ENCODE measurements at regions not wholly inside any gene's neighbourhood (a gene's known extent, or its start where the extent isn't known, plus 50 kb on each side); places are given as distances from the start of the nearest gene placed in this dataset.
A peak's percentile ranks its signal among the peaks of the same experiment; 100 is the strongest.

- no peak for DNase-seq
Observed at GRCh38 chr17:77421630-77421972, 280.8 kb downstream of the SEC14L1 start.

GRCh38 chr17:77422104-77422747 is 281.5 kb downstream of the SEC14L1 start:
- no peak for DNase-seq

DNA sequence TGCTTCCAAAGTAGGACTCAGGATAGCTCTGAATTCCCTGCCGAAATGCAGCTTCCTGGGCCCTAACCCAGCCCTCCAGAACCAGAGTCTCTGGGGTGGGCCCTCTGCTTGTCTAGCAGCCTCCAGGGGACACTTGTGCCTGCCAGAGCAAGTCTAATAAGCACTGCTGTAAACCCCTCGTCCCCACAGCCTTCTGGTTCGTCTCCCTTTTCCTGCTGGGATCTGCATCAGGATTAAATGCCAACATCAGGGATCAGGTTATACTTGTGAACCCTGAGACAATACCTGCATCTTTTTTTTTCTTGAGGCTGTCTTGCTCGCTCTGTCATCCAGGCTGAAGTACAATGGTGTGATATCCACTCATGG is 282.0 kb downstream of the SEC14L1 start:
- no peak for DNase-seq

DNA sequence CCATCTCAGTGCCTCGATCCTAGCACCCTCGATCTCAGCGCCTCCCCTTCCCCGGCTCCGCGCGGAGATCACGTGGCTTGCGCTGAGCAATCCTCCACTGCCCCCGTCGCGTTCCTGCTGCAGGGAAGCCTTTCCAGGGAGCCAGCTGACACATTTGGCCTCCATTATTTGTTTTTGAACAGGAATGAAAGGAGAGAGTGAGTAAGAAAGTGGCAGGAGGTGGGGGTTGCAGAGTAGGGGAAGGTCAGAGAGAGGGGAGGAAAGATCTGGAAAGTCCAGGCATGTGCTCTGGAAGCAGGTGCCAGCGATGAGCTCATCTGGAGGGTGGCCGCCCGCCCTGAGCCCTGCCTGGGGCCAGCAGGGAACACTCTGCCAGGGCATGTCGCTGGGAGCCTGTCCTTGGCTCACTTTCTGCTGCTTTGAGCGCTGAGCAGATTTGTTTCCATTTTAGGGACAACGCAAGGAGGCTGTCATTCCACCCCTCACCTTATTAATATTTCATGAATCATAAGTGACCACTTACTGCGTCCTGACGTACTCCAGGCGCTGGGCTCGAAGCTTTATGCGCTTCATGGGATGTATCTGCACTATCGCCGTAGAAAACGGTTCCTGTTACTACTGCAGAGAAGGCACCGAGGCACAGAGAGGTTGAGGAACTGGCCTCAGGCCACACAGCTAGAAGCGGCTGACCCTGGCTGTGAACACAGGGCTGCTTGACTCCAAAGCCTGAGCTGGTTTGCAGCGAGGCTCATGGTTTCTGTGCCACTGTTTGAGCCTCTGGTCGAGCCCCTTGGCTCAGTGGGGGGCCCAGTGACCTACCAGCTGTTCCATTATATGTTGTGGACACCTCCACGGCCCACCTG is 283.1 kb downstream of the SEC14L1 start:
- peak; percentile 79 for DNase-seq

GRCh38 chr17:77424585-77425344 is 284.0 kb downstream of the SEC14L1 start:
- DNase-seq, result peak; percentile 63

GRCh38 chr17:77425348-77425747 is 284.6 kb downstream of the SEC14L1 start:
- DNase-seq, result no peak

- peak; percentile 87 for DNase-seq
Observed at GRCh38 chr17:77425791-77426641, 285.2 kb downstream of the SEC14L1 start.

GRCh38 chr17:77426676-77427386 is 286.1 kb downstream of the SEC14L1 start:
- no peak for DNase-seq

GRCh38 chr17:77427391-77427991 is 286.7 kb downstream of the SEC14L1 start:
- peak; percentile 72 for DNase-seq

GRCh38 chr17:77428020-77428748 is 287.4 kb downstream of the SEC14L1 start:
- DNase-seq, result no peak

DNA sequence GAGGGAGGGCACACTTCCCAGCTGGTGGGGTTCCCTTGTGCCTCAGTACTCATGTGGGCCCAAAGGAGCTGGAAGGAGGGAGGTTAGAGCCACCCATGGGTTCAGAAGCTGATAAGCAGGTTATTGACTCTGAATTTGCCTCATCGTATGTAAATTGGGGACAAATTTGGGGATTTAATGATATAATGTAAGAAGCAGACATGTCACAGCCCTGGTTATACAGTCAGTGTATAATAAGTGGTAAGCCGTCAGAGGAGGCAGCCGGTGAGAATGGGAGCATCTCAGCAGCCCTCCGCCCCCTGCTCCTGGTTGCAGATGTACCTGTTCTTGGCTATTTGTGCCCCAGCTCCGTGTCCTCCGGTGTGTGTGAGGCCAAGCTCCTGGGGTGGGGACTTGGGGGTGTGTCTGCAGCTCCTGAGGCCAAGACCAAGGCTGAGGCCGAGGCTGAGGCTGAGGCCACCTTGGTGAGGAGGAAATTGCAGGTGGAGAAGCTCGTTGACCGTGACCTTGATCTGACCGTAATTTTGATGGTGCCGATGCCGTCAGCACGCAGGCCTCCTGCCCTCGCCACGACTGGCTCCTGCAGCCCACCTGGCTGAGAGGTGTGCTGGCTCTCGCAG is 288.1 kb downstream of the SEC14L1 start:
- DNase-seq, result no peak

GRCh38 chr17:77429369-77429968 is 288.7 kb downstream of the SEC14L1 start:
- no peak for DNase-seq

- DNase-seq, result peak; percentile 90
Observed at GRCh38 chr17:77429969-77430752, 289.4 kb downstream of the SEC14L1 start.

GRCh38 chr17:77432034-77432661 is 291.4 kb downstream of the SEC14L1 start:
- DNase-seq, result no peak

- no peak for DNase-seq
Observed at GRCh38 chr17:77432742-77433141, 292.0 kb downstream of the SEC14L1 start.

- no peak for DNase-seq
Observed at GRCh38 chr17:77433385-77434135, 292.8 kb downstream of the SEC14L1 start.

GRCh38 chr17:77434136-77435114 is 293.7 kb downstream of the SEC14L1 start:
- no peak for DNase-seq

All from NCI-H226 (cell line).